ENCODE measurements at regions not wholly inside any gene's neighbourhood (a gene's known extent, or its start where the extent isn't known, plus 50 kb on each side); places are given as distances from the start of the nearest gene placed in this dataset.

DNA sequence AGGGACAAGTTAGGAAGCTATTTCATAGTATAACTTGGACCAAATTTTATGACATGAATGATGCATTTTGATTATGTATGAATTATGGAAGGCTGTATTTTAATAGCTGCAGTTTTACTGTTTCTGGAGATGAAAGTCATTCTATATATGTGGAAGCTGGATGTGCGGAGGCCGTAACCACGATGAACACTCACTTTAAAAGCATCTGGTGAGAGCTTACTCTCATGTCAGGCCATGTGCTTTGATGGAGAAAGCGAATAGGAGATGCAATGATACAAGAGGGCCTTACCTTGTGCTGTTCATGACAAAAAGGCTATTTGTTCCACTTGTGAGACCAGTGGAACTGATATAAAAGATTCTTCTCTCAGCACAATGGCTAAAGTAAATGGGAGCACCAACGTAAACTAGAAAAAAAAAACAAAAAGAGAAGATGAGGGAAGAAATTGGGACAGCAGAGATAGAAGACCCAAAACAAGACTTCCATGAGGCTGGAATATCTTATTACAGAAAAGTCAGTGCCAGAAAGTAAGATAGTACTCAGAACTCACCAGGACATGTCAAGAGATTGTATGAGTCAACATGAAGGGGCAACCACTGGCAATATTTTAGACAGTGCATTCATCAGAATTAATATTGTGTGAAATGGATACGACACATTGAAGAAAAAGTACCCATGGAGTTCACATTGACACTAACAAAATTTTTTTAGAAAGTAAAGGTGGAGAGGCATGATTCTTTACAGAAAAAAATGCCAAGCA, 63.3 kb upstream of the GAB1 start:
- no peak for DNase-seq (ENCODE audit: low read depth)
- no peak overlapping the region for H3K4me3 ChIP-seq (ENCODE audit: low read depth, low read length)
- TF ChIP-seq, protein P1, sequence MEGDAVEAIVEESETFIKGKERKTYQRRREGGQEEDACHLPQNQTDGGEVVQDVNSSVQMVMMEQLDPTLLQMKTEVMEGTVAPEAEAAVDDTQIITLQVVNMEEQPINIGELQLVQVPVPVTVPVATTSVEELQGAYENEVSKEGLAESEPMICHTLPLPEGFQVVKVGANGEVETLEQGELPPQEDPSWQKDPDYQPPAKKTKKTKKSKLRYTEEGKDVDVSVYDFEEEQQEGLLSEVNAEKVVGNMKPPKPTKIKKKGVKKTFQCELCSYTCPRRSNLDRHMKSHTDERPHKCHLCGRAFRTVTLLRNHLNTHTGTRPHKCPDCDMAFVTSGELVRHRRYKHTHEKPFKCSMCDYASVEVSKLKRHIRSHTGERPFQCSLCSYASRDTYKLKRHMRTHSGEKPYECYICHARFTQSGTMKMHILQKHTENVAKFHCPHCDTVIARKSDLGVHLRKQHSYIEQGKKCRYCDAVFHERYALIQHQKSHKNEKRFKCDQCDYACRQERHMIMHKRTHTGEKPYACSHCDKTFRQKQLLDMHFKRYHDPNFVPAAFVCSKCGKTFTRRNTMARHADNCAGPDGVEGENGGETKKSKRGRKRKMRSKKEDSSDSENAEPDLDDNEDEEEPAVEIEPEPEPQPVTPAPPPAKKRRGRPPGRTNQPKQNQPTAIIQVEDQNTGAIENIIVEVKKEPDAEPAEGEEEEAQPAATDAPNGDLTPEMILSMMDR (IDR thresholded peaks at IDR 0.05; ENCODE audit: insufficient read depth, low read depth, low read length) = no peak

DNA sequence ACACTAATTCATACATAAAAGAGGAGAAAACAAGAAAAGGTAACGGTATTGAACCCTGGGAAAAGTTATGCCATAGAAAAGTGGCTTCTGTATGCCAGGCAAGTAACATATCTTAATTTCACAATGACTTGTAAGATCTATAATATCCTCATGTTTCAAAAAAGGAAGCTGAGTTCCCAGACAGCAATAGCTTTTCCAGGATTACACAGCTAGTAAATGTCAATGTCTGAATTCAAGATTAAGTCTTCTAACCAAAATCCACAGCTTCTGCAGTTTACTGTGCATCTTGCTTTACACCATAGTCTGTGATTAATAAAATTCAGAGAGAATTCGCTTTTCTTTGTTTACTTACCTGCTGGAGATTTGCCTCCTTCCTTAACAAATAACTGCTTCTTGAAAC, 55.8 kb upstream of the GAB1 start:
- no peak for DNase-seq (ENCODE audit: low read depth)
- TF ChIP-seq, protein P1 (IDR thresholded peaks at IDR 0.05; ENCODE audit: insufficient read depth, low read depth, low read length) = no peak
- H3K4me3 ChIP-seq (ENCODE audit: low read depth, low read length) = no peak overlapping the region

DNA sequence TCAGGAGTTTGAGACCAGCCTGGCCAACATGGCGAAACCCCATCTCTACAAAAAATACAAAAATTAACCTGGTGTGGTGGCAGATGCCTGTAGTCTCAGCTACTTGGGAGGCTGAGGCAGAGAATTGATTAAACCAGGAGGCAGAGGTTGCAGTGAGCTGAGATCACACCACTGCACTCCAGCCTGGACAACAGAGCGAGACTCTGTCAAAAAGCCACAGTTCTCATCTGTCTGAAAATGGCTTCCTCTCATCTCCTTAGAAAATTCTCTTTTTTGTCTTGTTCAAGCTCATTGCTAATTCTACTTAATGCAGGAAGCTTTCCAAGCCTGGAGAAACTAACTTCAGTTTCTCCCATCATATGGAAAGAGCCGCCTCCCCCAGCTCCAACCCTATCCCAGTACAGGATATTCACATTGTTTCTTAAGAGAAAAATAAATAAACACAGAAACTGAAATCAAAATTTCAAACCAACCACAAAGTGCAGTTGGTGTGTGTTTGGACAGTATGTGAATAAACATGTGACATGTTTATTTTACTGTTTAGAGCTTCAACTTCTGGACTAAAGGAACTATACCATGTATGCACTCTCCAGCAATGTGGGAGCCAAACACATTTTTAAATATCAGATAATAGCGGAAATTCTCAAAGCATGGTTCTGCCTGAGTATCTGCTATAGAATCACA, 55.0 kb upstream of the GAB1 start:
- H3K4me3 ChIP-seq (ENCODE audit: low read depth, low read length) = no peak overlapping the region
- TF ChIP-seq, protein P1 (IDR thresholded peaks at IDR 0.05; ENCODE audit: insufficient read depth, low read depth, low read length) = no peak
- DNase-seq (ENCODE audit: low read depth) = peak; percentile 42

DNA sequence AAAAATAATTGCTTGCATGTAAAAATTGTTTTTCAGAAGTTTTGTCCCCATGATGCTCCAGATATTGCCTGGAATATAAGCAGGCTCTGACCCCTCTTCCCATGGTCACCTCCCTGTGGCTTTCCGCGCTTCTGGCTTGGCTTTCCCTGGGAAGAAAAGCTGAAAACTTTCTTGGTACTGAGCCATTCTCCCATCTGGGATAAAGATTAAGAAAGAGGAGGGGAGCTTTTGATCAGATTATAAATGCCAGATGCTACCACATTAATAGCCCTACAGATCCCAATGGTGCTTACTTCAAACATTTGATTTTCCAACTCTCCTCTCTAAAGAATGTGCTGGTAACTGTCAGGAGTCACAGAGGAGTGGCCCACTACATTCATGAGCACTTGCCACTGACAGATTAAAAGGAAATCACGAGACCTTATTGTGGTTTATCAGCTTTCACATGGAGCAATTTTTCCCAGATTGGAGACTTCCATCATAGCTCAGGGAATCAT, 54.4 kb upstream of the GAB1 start:
- H3K4me3 ChIP-seq (ENCODE audit: low read depth, low read length) = no peak overlapping the region
- TF ChIP-seq, protein P1 (IDR thresholded peaks at IDR 0.05; ENCODE audit: insufficient read depth, low read depth, low read length) = no peak
- peak; percentile 52 for DNase-seq (ENCODE audit: low read depth)

DNA sequence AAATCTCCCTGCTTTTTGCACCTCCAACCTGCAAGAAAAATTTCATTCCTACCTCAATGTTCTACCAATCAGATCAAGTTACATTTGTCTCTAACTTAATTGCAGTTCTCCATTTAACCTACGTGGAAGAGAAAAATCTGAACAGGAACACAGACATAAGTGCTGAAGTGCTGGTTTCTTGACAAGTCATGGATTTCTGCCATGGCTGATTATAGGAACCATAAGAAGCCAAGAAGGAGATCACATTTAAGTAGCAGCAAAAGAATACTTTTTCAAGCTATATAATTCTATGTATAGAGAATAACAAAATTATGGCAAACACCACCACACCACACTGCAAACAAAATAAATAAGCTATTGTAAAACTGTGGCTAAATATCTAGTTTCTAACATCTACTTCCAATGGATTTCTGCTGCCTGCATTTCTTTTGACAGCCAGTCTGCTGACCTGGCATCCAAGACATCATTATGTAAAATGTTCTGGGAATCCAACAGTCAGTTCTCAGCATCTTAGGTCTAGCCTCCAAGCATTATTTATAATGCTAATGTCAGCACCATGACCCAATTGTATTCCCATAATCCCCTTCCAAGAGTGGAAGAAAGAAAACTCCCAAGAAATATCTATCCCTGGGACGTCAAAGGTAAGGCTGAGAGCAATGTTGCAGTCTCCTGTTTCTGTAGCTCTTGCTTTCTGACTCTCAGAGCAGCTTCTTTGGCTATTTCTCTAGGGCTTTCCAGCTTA, 50.8 kb upstream of the GAB1 start:
- H3K4me3 ChIP-seq (ENCODE audit: low read depth, low read length) = no peak overlapping the region
- DNase-seq (ENCODE audit: low read depth) = no peak
- TF ChIP-seq, protein P1 (IDR thresholded peaks at IDR 0.05; ENCODE audit: insufficient read depth, low read depth, low read length) = no peak

DNA sequence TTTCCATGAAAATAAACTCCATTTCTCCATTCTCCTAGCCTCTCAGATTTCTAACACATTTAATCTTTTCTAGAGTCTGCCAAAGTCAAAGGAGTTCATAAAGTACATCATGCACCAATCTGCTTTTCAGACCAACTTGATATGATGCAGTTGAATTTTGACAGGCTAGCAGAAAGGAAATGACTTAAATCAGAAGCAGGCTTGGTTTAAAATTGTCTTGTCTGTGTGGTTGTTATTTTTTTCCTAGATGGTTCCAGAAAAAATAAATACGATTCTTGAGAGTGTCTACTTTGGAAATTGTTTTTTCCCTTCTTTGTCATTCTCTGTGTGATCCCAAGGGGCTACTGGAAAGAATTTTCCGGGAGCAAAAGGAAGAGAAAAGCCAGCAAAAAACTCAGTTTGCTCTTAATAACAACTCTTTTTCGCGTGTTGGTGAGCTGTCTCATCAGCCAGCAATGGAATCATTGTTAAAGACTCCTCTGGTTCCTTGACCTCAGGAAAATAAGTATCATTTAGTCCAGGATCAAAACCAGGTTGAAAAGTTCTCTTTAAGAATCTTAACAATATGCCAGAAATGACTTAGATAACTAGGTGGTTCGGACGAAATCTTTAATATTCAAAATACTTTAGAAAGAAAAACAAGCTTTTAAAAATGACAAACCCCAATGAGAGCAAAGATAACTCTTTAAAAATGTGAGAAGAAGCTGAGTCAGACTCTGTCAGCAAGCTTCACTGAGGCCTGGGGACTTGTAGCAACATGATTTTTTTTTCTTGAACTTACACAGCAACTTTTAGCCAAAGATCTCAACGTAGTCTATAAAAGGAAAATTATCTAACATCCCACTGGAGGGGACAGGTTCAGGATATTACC, 49.7 kb upstream of the GAB1 start:
- TF ChIP-seq, protein P1 (IDR thresholded peaks at IDR 0.05; ENCODE audit: insufficient read depth, low read depth, low read length) = no peak
- DNase-seq (ENCODE audit: low read depth) = peak; percentile 48
- no peak overlapping the region for H3K4me3 ChIP-seq (ENCODE audit: low read depth, low read length)
